H9 (cell line): ENCODE measurements at regions not wholly inside any gene's neighbourhood (a gene's known extent, or its start where the extent isn't known, plus 50 kb on each side); places are given as distances from the start of the nearest gene placed in this dataset.
"Not testable (repeated sequence)": the region's sequence is repeated elsewhere in the genome, so short reads cannot be mapped to it uniquely, and the experiment has no call there.

Source experiments
- DNase-seq: peaks from one replicate; pipeline ENCODE4 v3.0.0-alpha.2; 2017
- H2AFZ ChIP-seq: one replicate; pipeline ENCODE4 v1.6.1; 2013; ENCODE audit warnings: mild to moderate bottlenecking, low read length, control low read depth, moderate library complexity
- H2AK5ac ChIP-seq: 2 replicates; pipeline ENCODE4 v1.6.1; 2013; ENCODE audit warnings: low read length, control low read depth, mixed read lengths; ENCODE audit not compliant: insufficient read length
- H2BK120ac ChIP-seq: one replicate; pipeline ENCODE4 v1.6.1; 2013; ENCODE audit warnings: low read depth, mild to moderate bottlenecking, low read length, control low read depth, inconsistent platforms; ENCODE audit not compliant: poor library complexity, severe bottlenecking
- H2BK12ac ChIP-seq: 2 replicates; pipeline ENCODE4 v1.6.1; 2013; ENCODE audit warnings: low read length, control low read depth, mixed read lengths, low read depth; ENCODE audit not compliant: insufficient read length
- H2BK15ac ChIP-seq: 2 replicates; pipeline ENCODE4 v1.6.1; 2013; ENCODE audit warnings: low read depth, low read length, control low read depth
- H2BK20ac ChIP-seq: one replicate; pipeline ENCODE4 v1.6.1; 2013; ENCODE audit warnings: low read depth, mild to moderate bottlenecking, low read length, control low read depth, inconsistent platforms; ENCODE audit not compliant: poor library complexity, severe bottlenecking
- H2BK5ac ChIP-seq: 2 replicates; pipeline ENCODE4 v1.6.1; 2013; ENCODE audit warnings: low read length, control low read depth, mixed read lengths; ENCODE audit not compliant: insufficient read length
- H3K14ac ChIP-seq: 2 replicates; pipeline ENCODE4 v1.6.1; 2013; ENCODE audit warnings: low read length, control low read depth; ENCODE audit not compliant: insufficient read depth
- H3K18ac ChIP-seq: 2 replicates; pipeline ENCODE4 v1.6.1; 2013; ENCODE audit warnings: low read depth, mild to moderate bottlenecking, mixed read lengths, low read length, control low read depth; ENCODE audit not compliant: insufficient read length
- H3K23ac ChIP-seq: 2 replicates; pipeline ENCODE4 v1.6.1; 2013; ENCODE audit warnings: low read length, control low read depth, mixed read lengths, low read depth; ENCODE audit not compliant: insufficient read length
- H3K23me2 ChIP-seq: 2 replicates; pipeline ENCODE4 v1.6.1; 2013; ENCODE audit warnings: low read depth, mild to moderate bottlenecking, mixed read lengths, low read length, control low read depth; ENCODE audit not compliant: insufficient read length, poor library complexity, severe bottlenecking
- H3K27ac ChIP-seq: 2 replicates; pipeline ENCODE4 v1.5.1; 2013; ENCODE audit warnings: low read length, control low read depth, mixed read lengths, low read depth; ENCODE audit not compliant: insufficient read length
- H3K27me3 ChIP-seq: 2 replicates; pipeline ENCODE4 v1.6.1; 2013; ENCODE audit warnings: low read length, control low read depth, inconsistent platforms; ENCODE audit not compliant: insufficient read depth
- H3K4ac ChIP-seq: 2 replicates; pipeline ENCODE4 v1.6.1; 2013; ENCODE audit warnings: low read depth, mild to moderate bottlenecking, control low read depth, inconsistent platforms, low read length, moderate library complexity
- H3K4me1 ChIP-seq: 2 replicates; pipeline ENCODE4 v1.6.1; 2013; ENCODE audit warnings: low read length, control low read depth, inconsistent platforms; ENCODE audit not compliant: insufficient read depth
- H3K4me2 ChIP-seq: 2 replicates; pipeline ENCODE4 v1.6.1; 2013; ENCODE audit warnings: low read length, control low read depth, mixed read lengths; ENCODE audit not compliant: insufficient read length, insufficient read depth
- H3K56ac ChIP-seq: 2 replicates; pipeline ENCODE4 v1.6.1; 2013; ENCODE audit warnings: low read depth, mild to moderate bottlenecking, mixed read lengths, low read length, control low read depth; ENCODE audit not compliant: insufficient read length
- H3K79me1 ChIP-seq: 2 replicates; pipeline ENCODE4 v1.6.1; 2013; ENCODE audit warnings: low read depth, mild to moderate bottlenecking, moderate library complexity, low read length, control low read depth, inconsistent platforms; ENCODE audit not compliant: insufficient read depth, poor library complexity, severe bottlenecking
- H3K79me2 ChIP-seq: 2 replicates; pipeline ENCODE4 v1.6.1; 2013; ENCODE audit warnings: low read length, control low read depth, inconsistent platforms; ENCODE audit not compliant: insufficient read depth
- H3K9ac ChIP-seq: 2 replicates; pipeline ENCODE4 v1.6.1; 2013; ENCODE audit warnings: low read length, control low read depth, mixed read lengths; ENCODE audit not compliant: insufficient read length; ENCODE audit errors: extremely low read depth
- H3K9me3 ChIP-seq: one replicate; pipeline ENCODE4 v1.6.1; 2013; ENCODE audit warnings: low read depth, low read length, inconsistent platforms; ENCODE audit not compliant: control insufficient read depth
- H3T11ph ChIP-seq: one replicate; pipeline ENCODE4 v1.6.1; 2013; ENCODE audit warnings: mild to moderate bottlenecking, low read length, control low read depth, inconsistent platforms
- H4K20me1 ChIP-seq: one replicate; pipeline ENCODE4 v1.6.1; 2013; ENCODE audit not compliant: control insufficient read depth, insufficient read length, insufficient read depth
- H4K5ac ChIP-seq: 2 replicates; pipeline ENCODE4 v1.6.1; 2013; ENCODE audit warnings: low read depth, mild to moderate bottlenecking, mixed read lengths, low read length, control low read depth; ENCODE audit not compliant: insufficient read length
- H4K8ac ChIP-seq: replicated peaks from 2 replicates; pipeline ENCODE4 v1.6.1; 2013; ENCODE audit warnings: low read length, control low read depth, mixed read lengths, low read depth; ENCODE audit not compliant: insufficient read length
- H4K91ac ChIP-seq: 2 replicates; pipeline ENCODE4 v1.6.1; 2013; ENCODE audit warnings: low read depth, mild to moderate bottlenecking, moderate library complexity, mixed read lengths, low read length, control low read depth; ENCODE audit not compliant: insufficient read length
- H3K27ac Mint-ChIP-seq, 3 experiments: 2 replicates in 2 of 3; 3 replicates in 1 of 3; pipeline ENCODE4 v1.8.0; 2020 to 2021; ENCODE audit warnings: mixed read lengths in 3 of 3, mild to moderate bottlenecking in 1 of 3, moderate library complexity in 1 of 3
- H3K27me3 Mint-ChIP-seq: 2 replicates; pipeline ENCODE4 v1.8.0; 2021; ENCODE audit warnings: low read depth, mild to moderate bottlenecking, moderate library complexity, mixed read lengths
- H3K36me3 Mint-ChIP-seq, 3 experiments: 2 replicates in 2 of 3; 3 replicates in 1 of 3; pipeline ENCODE4 v1.8.0; 2020 to 2021; ENCODE audit warnings: low read depth in 3 of 3, mixed read lengths in 3 of 3; ENCODE audit not compliant: insufficient read depth in 1 of 3
- H3K4me1 Mint-ChIP-seq, 2 experiments: 2 replicates each; pipeline ENCODE4 v1.8.0; 2020; ENCODE audit warnings: mixed read lengths in 2 of 2
- H3K4me3 Mint-ChIP-seq, 2 experiments: 2 replicates in 1 of 2; 3 replicates in 1 of 2; pipeline ENCODE4 v1.8.0; 2020 to 2021; ENCODE audit warnings: mild to moderate bottlenecking in 2 of 2, mixed read lengths in 2 of 2, moderate library complexity in 1 of 2
- H3K9me3 Mint-ChIP-seq, 2 experiments: 2 replicates in 1 of 2; 3 replicates in 1 of 2; pipeline ENCODE4 v1.8.0; 2020; ENCODE audit warnings: mild to moderate bottlenecking in 2 of 2, mixed read lengths in 2 of 2, moderate library complexity in 1 of 2
- CTCF ChIP-seq: fragments of 200-600 bp; sonication (generic); conservative IDR thresholded peaks from 3 replicates; pipeline ENCODE4 v1.8.0; 2021; ENCODE audit warnings: antibody characterized with exemption, mild to moderate bottlenecking
- WGBS: extraction: QIAGEN DNeasy Blood & Tissue Kit; methylation state at CpG from one replicate; pipeline ENCODE4 v1.1.7; 2013; ENCODE audit warnings: missing lambda C conversion rate, low lambda C conversion rate, mixed read lengths; ENCODE audit not compliant: insufficient read length; ENCODE audit errors: extremely low coverage; 5-methylcytosine and 5-hydroxymethylcytosine counted together

- Histone ChIP-seq H2BK12ac (no peak overlapping the region), H3K79me1 (no peaks in the 10 kb centered on the region), H4K20me1 (no peaks in the 10 kb centered on the region), H2BK5ac (no peak overlapping the region), H3K27ac (no peak overlapping the region), H3T11ph (no peak overlapping the region), H3K23me2 (no peaks in the 10 kb centered on the region), H2BK120ac (no peak overlapping the region), H3K14ac (no peak overlapping the region), H4K91ac (no peak overlapping the region), H3K79me2 (no peaks in the 10 kb centered on the region), H3K9me3 (no peaks in the 10 kb centered on the region), H3K23ac (no peak overlapping the region), H3K9ac (no peak overlapping the region), H4K8ac (no peak overlapping the region), H2BK20ac (no peak overlapping the region), H2AFZ (no peak overlapping the region), H3K18ac (no peak overlapping the region), H3K56ac (no peak overlapping the region), H3K4ac (no peak overlapping the region), H2BK15ac (no peak overlapping the region), H3K27me3 (no peaks in the 10 kb centered on the region), H2AK5ac (no peak overlapping the region), H4K5ac (no peak overlapping the region), H3K4me2 (no peak overlapping the region), H3K4me1 (no peaks in the 10 kb centered on the region)
- Mint-ChIP-seq H3K27me3 (no peaks in the 10 kb centered on the region; the same call in 1 of the 2 replicates), H3K9me3 (peaks cover 8 to 12% of the 10 kb centered on the region in 2 experiments), H3K4me3 (no peak overlapping the region), H3K4me1 (no peaks in the 10 kb centered on the region), H3K27ac (no peak overlapping the region), H3K36me3 (peaks cover 0 to 7% (median 4%) of the 10 kb centered on the region in 3 experiments; a peak in 5 of 7 replicates)
- TF ChIP-seq CTCF = peak; percentile 35; the same call in 2 of the 3 replicates
- no peak for DNase-seq
- no CpG with 5 or more reads among the region's 1 CpG for WGBS
Measured at GRCh38 chr2:37575780-37576179, 95.7 kb downstream of the CDC42EP3 start.

- not testable (repeated sequence) for H2AK5ac ChIP-seq, H2BK20ac ChIP-seq, H3K36me3 Mint-ChIP-seq, H3K79me2 ChIP-seq, H3K4me3 Mint-ChIP-seq, H3K4me2 ChIP-seq, H2BK15ac ChIP-seq, H3K9ac ChIP-seq, H4K20me1 ChIP-seq, H2BK12ac ChIP-seq, H3K79me1 ChIP-seq, H4K91ac ChIP-seq, H3K23me2 ChIP-seq, H3K4ac ChIP-seq, H3K4me1 Mint-ChIP-seq, H3T11ph ChIP-seq, H2AFZ ChIP-seq, H3K9me3 ChIP-seq, H3K27me3 ChIP-seq, H3K4me1 ChIP-seq, H3K27ac ChIP-seq, H3K14ac ChIP-seq, H3K18ac ChIP-seq, H3K56ac ChIP-seq, H4K5ac ChIP-seq, DNase-seq, H2BK120ac ChIP-seq, H3K23ac ChIP-seq, H2BK5ac ChIP-seq, H3K27ac Mint-ChIP-seq, H4K8ac ChIP-seq, H3K27me3 Mint-ChIP-seq
- H3K9me3 Mint-ChIP-seq = peaks cover 8 to 12% of the 10 kb centered on the region in 2 experiments
- no CpG with 5 or more reads among the region's 2 CpGs for WGBS
Measured at GRCh38 chr2:37576194-37576593, 95.2 kb downstream of the CDC42EP3 start.
